Endothelial cell of umbilical vein (primary cell): ENCODE measurements at regions not wholly inside any gene's neighbourhood (a gene's known extent, or its start where the extent isn't known, plus 50 kb on each side); places are given as distances from the start of the nearest gene placed in this dataset.

Experiments used
- BruUV-seq: library from RNA; stranded (reverse); fragments of 400-500 nt; replicated peaks from 2 replicates; lab custom pipeline; 2021; lab: Mats Ljungman, UMichigan
- CTCF ChIA-PET: fragments of 300-600, 350-600 bp; sonication (Branson Sonifier 250); formaldehyde crosslinking; loops from one replicate; lab custom pipeline; 2021; ENCODE audit warnings: antibody characterized with exemption, inconsistent platforms; lab: Charles Lee
- POLR2A ChIA-PET: fragments of 300-600, 350-600 bp; sonication (Branson Sonifier 250); formaldehyde crosslinking; loops from one replicate; lab custom pipeline; 2021; ENCODE audit warnings: antibody characterized with exemption, inconsistent platforms; lab: Charles Lee
- DNase-seq: peaks from one replicate; pipeline ENCODE4 v3.0.0-alpha.2; 2011; ENCODE audit warnings: low read depth, low spot score
- FAIRE-seq: peaks from 2 replicates; lab custom pipeline; 2011; peaks lifted over from hg19 to GRCh38; lab: Jason Lieb, UNC
- H2AFZ ChIP-seq: 2 replicates; pipeline ENCODE4 v1.6.0; 2012; ENCODE audit warnings: low read depth, low read length, control low read depth, inconsistent platforms
- H3K27ac ChIP-seq: 2 replicates; pipeline ENCODE4 v1.5.1; 2011; ENCODE audit warnings: low read depth, mild to moderate bottlenecking, control low read depth, low read length, moderate library complexity; ENCODE audit not compliant: insufficient read depth
- H3K27me3 ChIP-seq, 2 experiments: 2 replicates each; pipeline versions ENCODE4 v1.6.0 to v1.6.1; 2011; ENCODE audit warnings: low read length in 2 of 2, mixed read lengths in 1 of 2; ENCODE audit not compliant: control insufficient read depth in 2 of 2, insufficient read depth in 2 of 2
- H3K36me3 ChIP-seq, 2 experiments: 2 replicates in 1 of 2; 3 replicates in 1 of 2; pipeline ENCODE4 v1.5.1; 2011; ENCODE audit warnings: low read length in 2 of 2, mild to moderate bottlenecking in 1 of 2, moderate library complexity in 1 of 2; ENCODE audit not compliant: control insufficient read depth in 2 of 2, insufficient read depth in 2 of 2; ENCODE audit errors: extremely low read depth in 1 of 2
- H3K4me1 ChIP-seq: 3 replicates; pipeline ENCODE4 v1.5.1; 2011; ENCODE audit warnings: mild to moderate bottlenecking, low read length; ENCODE audit not compliant: control insufficient read depth, insufficient read depth; ENCODE audit errors: extremely low read depth
- H3K4me2 ChIP-seq: 2 replicates; pipeline ENCODE4 v1.6.1; 2011; ENCODE audit warnings: low read length, control low read depth, mixed read lengths; ENCODE audit not compliant: insufficient read depth
- H3K4me3 ChIP-seq, 3 experiments: fragments of 200-600 bp in 1 of 3; sonication (generic), shearing (Covaris generic) in 1 of 3; replicated peaks in 1 of 3; 2 replicates each; pipeline ENCODE4 v1.5.1; 2011 to 2016; ENCODE audit warnings: control low read depth in 3 of 3, low read length in 3 of 3, mild to moderate bottlenecking in 2 of 3, inconsistent platforms in 1 of 3, low read depth in 1 of 3, moderate library complexity in 1 of 3; ENCODE audit not compliant: insufficient read depth in 1 of 3
- H3K79me2 ChIP-seq: 2 replicates; pipeline ENCODE4 v1.6.0; 2012; ENCODE audit warnings: low read length, inconsistent platforms; ENCODE audit not compliant: control insufficient read depth, insufficient read depth
- H3K9ac ChIP-seq: replicated peaks from 2 replicates; pipeline ENCODE3; 2011; ENCODE audit warnings: low read length, control low read depth; ENCODE audit not compliant: insufficient read depth; ENCODE audit errors: extremely low read depth
- H3K9me1 ChIP-seq: replicated peaks from 3 replicates; pipeline ENCODE4 v1.6.0; 2011; ENCODE audit warnings: mild to moderate bottlenecking, low read length; ENCODE audit not compliant: control insufficient read depth, insufficient read depth; ENCODE audit errors: extremely low read depth
- H3K9me3 ChIP-seq: replicated peaks from 2 replicates; pipeline ENCODE4 v1.5.1; 2012; ENCODE audit warnings: low read length, inconsistent platforms; ENCODE audit not compliant: control insufficient read depth, insufficient read depth
- H4K20me1 ChIP-seq: replicated peaks from 2 replicates; pipeline ENCODE3; 2011; ENCODE audit warnings: mild to moderate bottlenecking, low read length; ENCODE audit not compliant: control insufficient read depth, insufficient read depth; ENCODE audit errors: extremely low read depth
- CTCF ChIP-seq, 2 donors: IDR thresholded peaks; 1 replicate in 1 of 2; 2 replicates in 1 of 2; pipeline ENCODE4 v1.5.1; 2011; ENCODE audit warnings: low read length in 2 of 2, mild to moderate bottlenecking in 2 of 2, moderate library complexity in 2 of 2, control low read depth in 1 of 2, inconsistent platforms in 1 of 2, low read depth in 1 of 2; ENCODE audit not compliant: insufficient read depth in 1 of 2; ENCODE audit errors: extremely low read depth in 1 of 2
- EZH2 ChIP-seq: IDR thresholded peaks from 2 replicates; pipeline ENCODE4 v1.6.1; 2012; ENCODE audit warnings: borderline replicate concordance, low read depth, mild to moderate bottlenecking, moderate library complexity, low read length, inconsistent platforms; ENCODE audit not compliant: severe bottlenecking
- FOS ChIP-seq: IDR thresholded peaks from 2 replicates; pipeline ENCODE4 v1.6.1; 2011; ENCODE audit warnings: mild to moderate bottlenecking, low read length, moderate library complexity, borderline replicate concordance; ENCODE audit not compliant: insufficient read depth
- GATA2 ChIP-seq: IDR thresholded peaks from 2 replicates; pipeline ENCODE4 v1.7.0; 2011; ENCODE audit warnings: low read depth, mild to moderate bottlenecking, moderate library complexity, mixed read lengths, low read length; ENCODE audit not compliant: insufficient read length, insufficient read depth
- JUN ChIP-seq: IDR thresholded peaks from 2 replicates; pipeline ENCODE4 v1.6.1; 2011; ENCODE audit warnings: borderline replicate concordance, low read depth; ENCODE audit not compliant: insufficient read length, insufficient read depth
- MYC ChIP-seq: IDR thresholded peaks from one replicate; pipeline ENCODE4 v1.6.1; 2011; ENCODE audit warnings: mild to moderate bottlenecking, low read depth, low read length
- POLR2A ChIP-seq: IDR thresholded peaks from 2 replicates; pipeline ENCODE4 v1.6.1; 2012; ENCODE audit warnings: low read depth, mild to moderate bottlenecking, control low read depth, low read length
- POLR2AphosphoS5 ChIP-seq: IDR thresholded peaks from 2 replicates; pipeline ENCODE4 v1.6.1; 2012; ENCODE audit warnings: low read depth, mild to moderate bottlenecking, control low read depth, low read length, moderate library complexity; ENCODE audit not compliant: insufficient read depth
- dilution Hi-C: fragments of 300-500 bp; cut with MboI; formaldehyde crosslinking; loops from one replicate; pipeline ENCODE4 v1.15.0; 2019; ENCODE audit warnings: low sequenced_read_pairs; ENCODE audit not compliant: extremely low pct_ligation_motif_present
- intact Hi-C: fragments of 100-400 bp; cut with micrococcal nuclease; formaldehyde crosslinking; loops from one replicate; pipeline ENCODE4 v1.10.0; 2022
- TF ChIP-seq, protein P1 (sequence below): IDR thresholded peaks from 2 replicates; pipeline ENCODE4 v1.6.1; 2011; ENCODE audit not compliant: insufficient read depth, insufficient read length

GRCh38 chrX:39984191-39984956, 113.4 kb downstream of the BCOR start:
- dilution Hi-C loops: no loop called here
- H3K9me1 ChIP-seq: no peaks in the 10 kb centered on the region
- no peak overlapping the region for H2AFZ ChIP-seq
- DNase-seq (no peak), FAIRE-seq (peak; percentile 12)
- intact Hi-C loops: no loop called here
- no peak overlapping the region for H3K4me2 ChIP-seq
- no peak overlapping the region for H3K9ac ChIP-seq
- POLR2A ChIA-PET: no interaction called here
- TF ChIP-seq MYC: no peak
- TF ChIP-seq POLR2AphosphoS5: no peak
- TF ChIP-seq, protein P1, sequence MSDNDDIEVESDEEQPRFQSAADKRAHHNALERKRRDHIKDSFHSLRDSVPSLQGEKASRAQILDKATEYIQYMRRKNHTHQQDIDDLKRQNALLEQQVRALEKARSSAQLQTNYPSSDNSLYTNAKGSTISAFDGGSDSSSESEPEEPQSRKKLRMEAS: no peak
- TF ChIP-seq GATA2: no peak
- no peak for TF ChIP-seq FOS
- no peak for TF ChIP-seq POLR2A
- no peak for TF ChIP-seq CTCF (IDR thresholded peaks at IDR 0.05; ENCODE audit: extremely low read depth in 1 of 2, insufficient read depth in 1 of 2, low read depth in 1 of 2, low read length in 2 of 2)
- TF ChIP-seq JUN: no peak
- no peak for TF ChIP-seq EZH2
- no peak overlapping the region for H3K27ac ChIP-seq
- no peaks in the 10 kb centered on the region for H3K4me1 ChIP-seq
- no peaks in the 10 kb centered on the region for H3K27me3 ChIP-seq
- no peaks in the 10 kb centered on the region for H3K36me3 ChIP-seq
- no peaks in the 10 kb centered on the region for H4K20me1 ChIP-seq
- H3K79me2 ChIP-seq: no peaks in the 10 kb centered on the region
- H3K9me3 ChIP-seq: no peaks in the 10 kb centered on the region
- CTCF ChIA-PET: interaction anchor here (1.2 kb wide), 1 partner anchor 73 kb away, joined by 3 read pairs; no protein-coding TSS in a partner anchor
- BruUV-seq: no TSS peak
- no peak overlapping the region for H3K4me3 ChIP-seq
